Esophagus squamous epithelium (tissue), 5 donors: ENCODE measurements at regions not wholly inside any gene's neighbourhood (a gene's known extent, or its start where the extent isn't known, plus 50 kb on each side); places are given as distances from the start of the nearest gene placed in this dataset.

Experiments used
- DNase-seq: peaks from one replicate; lab custom pipeline; 2025; lab: John Stamatoyannopoulos, UW
- H3K27ac ChIP-seq, 4 donors: fragments of 200-600 bp; sonication (generic); one replicate each; pipeline ENCODE4 v1.5.1; 2016 to 2019; ENCODE audit warnings: mild to moderate bottlenecking in 1 of 4
- H3K27me3 ChIP-seq, 4 donors: fragments of 200-600 bp; sonication (generic); 1 replicate in 3 of 4; 2 replicates in 1 of 4; pipeline versions ENCODE4 v1.5.1 to v1.6.0; 2017 to 2021; ENCODE audit warnings: antibody characterized with exemption in 1 of 4
- H3K36me3 ChIP-seq, 3 donors: fragments of 200-600 bp; sonication (generic); one replicate each; pipeline ENCODE4 v1.5.1; 2016 to 2019
- H3K4me1 ChIP-seq, 3 donors: fragments of 200-600 bp; sonication (generic); one replicate each; pipeline ENCODE4 v1.5.1; 2017 to 2019
- H3K4me3 ChIP-seq, 4 donors: fragments of 200-600 bp; sonication (generic); 1 replicate in 3 of 4; 2 replicates in 1 of 4; pipeline ENCODE4 v1.5.1; 2016 to 2019; ENCODE audit warnings: mild to moderate bottlenecking in 2 of 4, moderate library complexity in 1 of 4
- H3K9me3 ChIP-seq, 3 donors: fragments of 200-600 bp; sonication (generic); one replicate each; pipeline ENCODE4 v1.5.1; 2016 to 2019
- CTCF ChIP-seq, 6 experiments: fragments of 450-650 bp in 4 of 6; fragments of 200-600 bp in 2 of 6; sonication (generic) in 2 of 6; IDR thresholded peaks; one replicate each; pipeline ENCODE4 v1.5.1; 2016 to 2019; ENCODE audit warnings: antibody characterized with exemption in 6 of 6, mild to moderate bottlenecking in 4 of 6, moderate library complexity in 4 of 6
- POLR2A ChIP-seq, 4 donors: fragments of 450-650 bp; IDR thresholded peaks; one replicate each; pipeline ENCODE4 v1.6.1; 2017; ENCODE audit warnings: antibody characterized with exemption in 4 of 4, mild to moderate bottlenecking in 4 of 4, moderate library complexity in 3 of 4
- WGBS, 2 donors: methylation state at CpG; one replicate each; pipeline ENCODE4 v1.1.5; 2018; 5-methylcytosine and 5-hydroxymethylcytosine counted together
- intact Hi-C: fragments of 100-400 bp; cut with DNase I; formaldehyde crosslinking; loops from one replicate; pipeline ENCODE4 v1.15.0; 2022
- donor health status: DM: yes; HTN: yes; CAD: no.

DNA sequence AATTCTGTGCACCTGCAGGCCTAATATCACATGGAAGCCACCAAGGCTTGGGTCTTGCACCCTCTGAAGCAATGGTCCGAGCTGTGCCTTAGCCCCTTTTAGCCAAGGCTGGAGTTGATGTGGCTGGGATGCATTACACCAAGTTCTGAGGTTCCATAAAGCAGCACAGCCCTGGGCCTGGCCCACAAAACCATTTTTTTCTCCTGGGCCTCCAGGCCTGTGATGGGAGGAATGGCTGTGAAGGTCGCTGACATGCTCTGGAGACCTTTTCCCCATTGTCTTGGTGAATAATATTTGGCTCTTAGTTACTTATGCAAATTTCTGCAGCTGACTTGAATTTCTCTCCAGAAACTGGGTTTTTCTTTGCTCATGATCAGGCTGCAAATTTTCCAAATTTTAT, 167.3 kb downstream of the HTR1A start:
- 40 to 50% methylated on average over 1 to 2 of the region's 2 CpGs for WGBS, 2 donors
- DNase-seq = no peak
- intact Hi-C loops = no loop called here

GRCh38 chr5:63794296-63794695, 167.9 kb downstream of the HTR1A start:
- no peak for DNase-seq
- Histone ChIP-seq H3K9me3 (peaks cover 0 to 17% (median 12%) of the 10 kb centered on the region in 3 donors), H3K4me1 (no peaks in the 10 kb centered on the region), H3K4me3 (no peak overlapping the region), H3K27ac (no peak overlapping the region), H3K27me3 (no peaks in the 10 kb centered on the region), H3K36me3 (no peaks in the 10 kb centered on the region)
- TF ChIP-seq CTCF (IDR thresholded peaks at IDR 0.05) (no peak), POLR2A (IDR thresholded peaks at IDR 0.05) (no peak)
- intact Hi-C loops = no loop called here

More for the DNA sequence above, 167.3 kb downstream of the HTR1A start:
- TF ChIP-seq POLR2A (IDR thresholded peaks at IDR 0.05) (no peak), CTCF (IDR thresholded peaks at IDR 0.05) (no peak)
- Histone ChIP-seq H3K27ac (no peak overlapping the region), H3K9me3 (peaks cover 0 to 17% (median 12%) of the 10 kb centered on the region in 3 donors), H3K27me3 (no peaks in the 10 kb centered on the region), H3K4me3 (no peak overlapping the region), H3K4me1 (no peaks in the 10 kb centered on the region), H3K36me3 (no peaks in the 10 kb centered on the region)

DNA sequence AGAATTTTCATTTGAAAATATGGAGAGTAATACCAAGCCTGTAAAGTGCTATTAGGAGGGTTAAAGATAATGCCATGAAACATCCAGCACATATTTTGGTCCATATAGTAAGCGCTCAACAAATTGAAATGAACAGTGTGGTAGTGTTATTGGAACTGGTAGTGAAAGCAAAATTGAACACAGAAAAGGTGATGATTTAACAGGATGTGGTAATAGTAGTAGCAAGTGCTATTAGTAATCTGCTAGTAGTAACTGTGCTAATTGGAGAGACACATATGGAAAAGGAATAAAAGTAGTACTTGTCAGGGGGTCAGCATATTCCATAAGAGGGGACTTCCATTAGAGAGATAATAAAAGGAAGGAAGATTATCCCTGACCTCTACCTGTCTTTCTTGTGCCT, 187.3 kb downstream of the HTR1A start:
- intact Hi-C loops = no loop called here
- Histone ChIP-seq H3K27me3 (no peaks in the 10 kb centered on the region), H3K4me3 (no peak overlapping the region), H3K9me3 (peaks cover 0 to 8% (median 0%) of the 10 kb centered on the region in 3 donors), H3K27ac (no peak overlapping the region), H3K36me3 (no peaks in the 10 kb centered on the region), H3K4me1 (no peaks in the 10 kb centered on the region)
- TF ChIP-seq CTCF (IDR thresholded peaks at IDR 0.05) (no peak), POLR2A (IDR thresholded peaks at IDR 0.05) (no peak)
- DNase-seq = no peak
- WGBS, 2 donors = 86 to 88% methylated on average over 1 of the region's 1 CpG

- H3K36me3 ChIP-seq = no peaks in the 10 kb centered on the region
- H3K27ac ChIP-seq = no peak overlapping the region
- WGBS, 2 donors = 43 to 49% methylated on average over 4 of the region's 4 CpGs
- no peaks in the 10 kb centered on the region for H3K9me3 ChIP-seq
- intact Hi-C loops = no loop called here
- no peaks in the 10 kb centered on the region for H3K4me1 ChIP-seq
- no peak overlapping the region for H3K4me3 ChIP-seq
- TF ChIP-seq POLR2A (IDR thresholded peaks at IDR 0.05) (no peak), CTCF (IDR thresholded peaks at IDR 0.05) (no peak)
- DNase-seq = no peak
- H3K27me3 ChIP-seq = no peaks in the 10 kb centered on the region
Measured at GRCh38 chr5:63768221-63768620, 194.0 kb downstream of the HTR1A start.

DNA sequence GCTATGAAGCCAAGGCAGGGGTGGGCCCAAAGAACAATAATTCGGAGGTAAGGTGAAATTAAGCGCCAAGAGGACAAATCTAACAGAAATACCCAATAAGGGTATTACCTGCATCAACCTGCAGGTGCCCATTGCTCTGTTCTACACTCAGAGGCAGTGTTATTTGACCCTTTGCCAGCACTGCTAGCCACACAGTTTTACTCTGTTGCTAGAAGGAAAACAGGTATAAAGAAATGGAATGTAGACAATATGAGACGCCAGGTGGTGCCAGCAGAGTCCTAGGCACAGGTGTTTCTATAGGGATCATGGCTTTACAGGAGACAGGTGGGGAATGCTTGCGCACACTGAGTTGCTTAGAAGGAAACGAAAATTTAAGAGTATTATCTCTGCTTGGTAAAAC, 201.3 kb downstream of the HTR1A start:
- 60 to 68% methylated on average over 5 of the region's 5 CpGs for WGBS, 2 donors
- no peaks in the 10 kb centered on the region for H3K36me3 ChIP-seq
- no peak overlapping the region for H3K4me3 ChIP-seq
- no peak for DNase-seq
- no peaks in the 10 kb centered on the region for H3K27me3 ChIP-seq
- H3K4me1 ChIP-seq = no peaks in the 10 kb centered on the region
- H3K9me3 ChIP-seq = no peaks in the 10 kb centered on the region
- intact Hi-C loops = no loop called here
- TF ChIP-seq POLR2A (IDR thresholded peaks at IDR 0.05) (no peak), CTCF (IDR thresholded peaks at IDR 0.05) (no peak)
- no peak overlapping the region for H3K27ac ChIP-seq
